A549 (cell line): ENCODE measurements at regions not wholly inside any gene's neighbourhood (a gene's known extent, or its start where the extent isn't known, plus 50 kb on each side); places are given as distances from the start of the nearest gene placed in this dataset.

Experiments
- CTCF ChIP-seq: fragments of >200 bp; sonication (Bioruptor Twin); formaldehyde crosslinking; IDR thresholded peaks from 3 replicates; pipeline ENCODE4 v1.5.1; 2016
- HMGXB4 ChIP-seq: fragments of 250-450 bp; sonication (Bioruptor Pico); IDR thresholded peaks from 2 replicates; pipeline ENCODE4 v1.5.0; 2021; ENCODE audit warnings: mild to moderate bottlenecking, moderate library complexity, borderline replicate concordance
- JUN ChIP-seq, 2 experiments: fragments of >200 bp; sonication (Bioruptor Twin); formaldehyde crosslinking; IDR thresholded peaks; 2 replicates in 1 of 2; 3 replicates in 1 of 2; pipeline ENCODE4 v1.6.1; 2016 to 2017
- JUNB ChIP-seq: fragments of >200 bp; sonication (Bioruptor Twin); formaldehyde crosslinking; IDR thresholded peaks from 2 replicates; pipeline ENCODE4 v1.6.1; 2016
- KDM5A ChIP-seq: fragments of 200-600 bp; sonication (generic); IDR thresholded peaks from 2 replicates; pipeline ENCODE4 v1.6.1; 2016; ENCODE audit warnings: antibody characterized with exemption, mild to moderate bottlenecking
- MAX ChIP-seq: IDR thresholded peaks from 2 replicates; pipeline ENCODE4 v1.6.1; 2012
- PHF8 ChIP-seq: fragments of 200-600 bp; sonication (generic); IDR thresholded peaks from 2 replicates; pipeline ENCODE4 v1.6.1; 2016; ENCODE audit warnings: low read depth, mild to moderate bottlenecking, antibody characterized with exemption, moderate library complexity, borderline replicate concordance
- POLR2A ChIP-seq: IDR thresholded peaks from 2 replicates; pipeline ENCODE4 v1.6.1; 2012; ENCODE audit warnings: mild to moderate bottlenecking, low read length
- RAD21 ChIP-seq, 2 experiments: fragments of >200 bp in 1 of 2; sonication (Bioruptor Twin) in 1 of 2; formaldehyde crosslinking in 1 of 2; IDR thresholded peaks in 1 of 2; conservative IDR thresholded peaks in 1 of 2; 2 replicates in 1 of 2; 3 replicates in 1 of 2; pipeline ENCODE4 v1.6.1; 2012 to 2018; ENCODE audit warnings: inconsistent platforms in 1 of 2
- REST ChIP-seq: fragments of 200-600 bp; sonication (generic); IDR thresholded peaks from 2 replicates; pipeline ENCODE4 v1.6.1; 2016; ENCODE audit warnings: antibody characterized with exemption, mild to moderate bottlenecking, moderate library complexity
- RFX5 ChIP-seq: fragments of 450-650 bp; IDR thresholded peaks from 2 replicates; pipeline ENCODE4 v1.7.1; 2014; ENCODE audit warnings: antibody characterized with exemption, mild to moderate bottlenecking, moderate library complexity

- TF ChIP-seq CTCF = no peak
- TF ChIP-seq JUN (IDR thresholded peaks at IDR 0.05) = no peak
- TF ChIP-seq HMGXB4 (CRISPR knock-in tag) = no peak
- no peak for TF ChIP-seq POLR2A
- TF ChIP-seq MAX = no peak
- no peak for TF ChIP-seq JUNB
- no peak for TF ChIP-seq REST
- TF ChIP-seq KDM5A = no peak
- no peak for TF ChIP-seq PHF8
- no peak for TF ChIP-seq RAD21 (conservative IDR thresholded peaks at IDR 0.05 in 1 of 2, IDR thresholded peaks at IDR 0.05 in 1 of 2)
- no peak for TF ChIP-seq RFX5
These were observed 123.7 kb upstream of the NABP1 start for GRCh38 chr2:191554240-191554639.
